Stimulated activated CD4-positive, alpha-beta T cell treated with anti-CD3 and anti-CD28 coated beads, TNF-alpha, amount 100 ng/mL, for 48 hours (primary cell): ENCODE measurements at regions not wholly inside any gene's neighbourhood (a gene's known extent, or its start where the extent isn't known, plus 50 kb on each side); places are given as distances from the start of the nearest gene placed in this dataset.

Experiments
- DNase-seq, 3 donors: peaks; one replicate each; pipeline ENCODE4 v3.0.0-alpha.2; 2020; ENCODE audit warnings: low read depth in 3 of 3

DNA sequence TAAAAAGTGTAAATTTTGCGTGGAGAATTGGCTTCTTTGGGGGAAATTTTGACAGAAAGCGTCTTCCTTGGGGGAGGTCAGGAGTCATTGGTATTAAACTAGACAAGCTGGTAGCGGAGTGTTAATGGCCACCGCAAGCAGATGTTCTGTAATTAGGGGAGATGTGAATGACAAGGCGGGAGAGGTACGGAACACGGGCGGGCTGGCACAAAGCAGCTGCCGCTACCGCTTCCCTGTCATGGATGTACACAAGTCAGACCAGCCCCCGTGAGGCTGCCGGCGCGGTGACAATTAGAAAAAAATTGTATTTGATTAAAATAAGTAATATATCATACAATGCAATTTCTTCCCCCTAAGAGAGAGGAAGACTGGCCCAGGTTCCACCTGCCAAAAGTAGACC, 501.6 kb downstream of the VRK1 start:
- no peak for DNase-seq

DNA sequence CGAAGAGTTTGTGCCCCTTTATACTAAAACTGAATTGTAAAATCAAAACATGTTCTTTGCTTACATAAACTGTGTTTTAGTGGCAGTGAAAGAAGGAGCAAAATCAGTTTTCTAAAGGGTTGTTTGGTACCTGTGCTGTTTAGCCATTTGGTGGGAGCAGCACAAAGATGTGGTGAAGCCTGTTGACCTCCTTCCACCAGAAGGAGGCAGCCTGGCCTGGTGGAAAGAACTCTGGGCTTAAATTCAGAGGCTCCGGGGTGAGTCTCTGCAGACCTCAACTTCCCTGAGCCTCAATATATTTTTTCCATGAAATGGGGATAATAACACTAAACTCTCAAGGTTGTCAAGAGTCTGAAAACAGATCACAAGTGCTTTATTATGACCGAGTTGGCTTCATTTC, 502.5 kb downstream of the VRK1 start:
- DNase-seq = peak in 1 of 3 donors; percentile 7

GRCh38 chr14:97301931-97302559, 504.9 kb downstream of the VRK1 start:
- no peak for DNase-seq

- DNase-seq = peak in 1 of 3 donors; percentile 16
Observed at GRCh38 chr14:97306133-97306759, 509.1 kb downstream of the VRK1 start.

DNA sequence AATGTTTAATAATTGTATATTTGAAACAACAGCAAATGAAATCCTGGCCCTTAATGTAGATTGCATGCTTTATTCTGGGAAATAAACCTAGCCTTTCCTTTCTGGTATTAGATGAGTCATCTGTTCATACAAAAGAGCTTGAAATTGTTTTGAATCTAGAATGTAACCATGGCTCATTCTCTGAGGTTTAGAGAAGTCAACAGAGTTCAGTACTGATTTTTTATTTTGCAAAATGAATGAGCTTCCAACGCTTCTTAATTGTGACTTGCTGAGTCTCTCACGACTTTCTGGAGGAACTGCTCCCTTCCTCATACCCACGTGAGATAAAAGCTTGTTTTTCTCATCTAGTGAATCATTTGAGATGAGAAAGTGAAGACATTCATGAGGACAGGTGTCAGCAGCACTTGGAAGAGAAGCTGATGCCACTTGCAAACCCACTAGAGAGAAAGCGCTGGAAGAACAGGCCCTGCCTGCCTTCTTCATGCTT, 509.6 kb downstream of the VRK1 start:
- peak in 1 of 3 donors; percentile 5 for DNase-seq

- no peak for DNase-seq
Observed at GRCh38 chr14:97311411-97311810, 514.2 kb downstream of the VRK1 start.

DNA sequence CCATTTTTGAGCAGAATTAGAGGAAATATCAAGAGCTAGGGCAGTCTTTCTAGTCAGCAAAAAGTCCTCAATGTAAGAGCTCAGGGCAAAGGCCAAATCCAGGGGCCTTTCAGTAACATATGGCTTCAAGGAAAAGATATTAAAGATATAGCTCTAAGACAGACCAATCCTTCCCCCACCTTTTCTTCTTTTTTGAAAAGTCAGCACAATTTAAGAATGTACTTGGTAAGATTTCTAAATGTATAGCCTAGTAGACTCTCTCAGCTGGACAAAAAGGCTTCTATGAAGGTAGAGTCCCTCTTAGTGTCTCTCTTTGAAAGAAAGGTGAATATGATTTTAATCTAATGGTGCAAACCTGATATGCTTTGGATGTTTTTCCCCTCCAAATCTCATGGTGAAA, 515.7 kb downstream of the VRK1 start:
- no peak for DNase-seq

DNA sequence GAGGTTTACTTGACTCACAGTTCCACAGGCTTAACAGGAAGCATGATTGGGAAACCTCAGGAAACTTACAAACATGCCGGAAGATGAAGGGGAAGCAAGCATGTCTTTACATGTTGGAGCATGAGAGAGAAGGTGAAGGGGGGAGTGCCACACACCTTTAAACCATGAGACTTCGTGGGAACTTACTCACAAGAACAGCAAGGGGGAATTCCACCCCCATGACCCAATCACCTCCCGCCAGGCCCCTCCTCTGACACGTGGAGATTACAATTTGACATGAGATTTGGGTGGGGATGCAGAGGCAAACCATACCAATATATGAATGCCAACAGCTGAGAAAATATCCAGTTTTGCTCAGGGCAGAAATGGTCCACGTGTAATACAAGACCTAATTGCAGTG, 518.6 kb downstream of the VRK1 start:
- DNase-seq = no peak

DNA sequence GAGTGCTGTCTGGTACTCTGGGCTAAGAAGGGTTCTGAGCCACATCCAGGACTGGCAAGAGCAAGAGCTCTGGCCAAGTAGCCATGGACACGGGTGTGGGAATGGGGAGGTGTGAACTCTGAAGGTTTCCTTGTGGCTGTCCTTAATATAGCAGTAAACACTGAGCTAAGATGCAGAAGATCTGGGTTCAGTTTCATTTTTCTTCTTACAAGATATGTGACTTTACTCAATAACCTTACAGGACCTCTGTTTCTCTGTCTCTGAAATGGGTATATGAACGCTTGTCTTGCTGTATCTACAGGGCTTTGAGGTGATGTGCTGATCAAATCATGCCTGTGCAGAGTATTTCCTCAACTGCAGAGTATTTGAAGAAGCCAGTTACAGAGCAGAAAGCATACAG, 521.2 kb downstream of the VRK1 start:
- DNase-seq = no peak

DNA sequence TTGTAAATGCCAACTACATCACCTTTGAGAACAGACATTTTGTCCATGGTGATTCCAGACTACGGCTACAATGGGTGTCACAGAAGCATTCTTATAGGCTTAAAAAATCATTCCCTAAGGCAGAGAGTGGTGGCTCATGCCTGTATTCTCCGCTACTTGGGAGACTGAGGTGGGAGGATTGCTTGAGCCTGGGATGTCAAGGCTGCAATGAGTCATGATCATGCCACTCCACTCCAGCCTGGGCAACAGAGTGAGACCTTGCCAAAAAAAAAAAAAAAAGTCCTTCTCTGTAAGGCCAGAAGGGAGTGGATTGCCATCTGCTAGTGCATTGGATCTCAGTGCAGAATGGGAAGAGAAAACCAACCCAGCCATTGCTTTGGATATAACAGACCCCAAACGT, 522.5 kb downstream of the VRK1 start:
- DNase-seq = no peak

DNA sequence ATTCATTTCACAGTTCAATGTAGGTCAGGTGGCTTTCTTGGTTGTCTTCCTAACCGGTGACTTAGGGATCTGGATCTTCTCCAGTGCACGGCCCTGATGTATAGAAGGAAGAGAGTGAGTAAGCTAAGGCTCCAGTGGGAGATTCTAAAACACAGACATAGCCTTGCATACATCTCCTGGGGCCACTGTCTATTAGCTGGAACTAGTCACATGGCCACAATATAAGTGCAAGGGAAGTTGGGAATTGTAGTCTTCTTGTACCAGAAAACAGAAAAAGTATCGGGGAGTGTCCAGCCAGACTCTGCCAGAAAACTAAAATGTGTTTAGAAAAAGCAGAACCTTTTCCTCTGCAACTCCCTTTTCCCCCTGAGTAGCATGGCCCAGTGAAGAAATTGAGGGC, 531.6 kb downstream of the VRK1 start:
- DNase-seq = no peak

DNA sequence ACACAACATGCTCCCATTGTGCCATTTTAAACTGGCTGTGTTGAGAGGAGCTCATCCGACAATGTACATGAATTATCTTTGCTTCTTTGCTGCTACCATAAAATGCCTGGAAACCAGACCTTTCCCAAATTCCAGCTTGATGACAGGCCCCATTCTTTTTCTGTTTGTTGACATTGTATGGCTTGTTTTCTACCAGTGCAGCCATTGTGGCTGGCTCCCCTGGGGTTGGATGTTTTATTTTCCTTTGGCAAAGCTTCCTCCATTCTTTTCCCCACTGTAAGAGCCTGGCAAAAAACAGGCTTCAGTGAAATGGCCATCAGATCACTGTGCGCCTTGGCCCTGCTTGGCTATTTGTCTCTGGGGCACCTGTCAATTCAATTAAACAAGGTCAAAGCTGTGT, 532.5 kb downstream of the VRK1 start:
- no peak for DNase-seq

GRCh38 chr14:97331058-97331457, 533.9 kb downstream of the VRK1 start:
- DNase-seq = no peak

GRCh38 chr14:97331526-97331925, 534.3 kb downstream of the VRK1 start:
- no peak for DNase-seq

- no peak for DNase-seq
Observed at GRCh38 chr14:97336179-97336578, 539.0 kb downstream of the VRK1 start.

DNA sequence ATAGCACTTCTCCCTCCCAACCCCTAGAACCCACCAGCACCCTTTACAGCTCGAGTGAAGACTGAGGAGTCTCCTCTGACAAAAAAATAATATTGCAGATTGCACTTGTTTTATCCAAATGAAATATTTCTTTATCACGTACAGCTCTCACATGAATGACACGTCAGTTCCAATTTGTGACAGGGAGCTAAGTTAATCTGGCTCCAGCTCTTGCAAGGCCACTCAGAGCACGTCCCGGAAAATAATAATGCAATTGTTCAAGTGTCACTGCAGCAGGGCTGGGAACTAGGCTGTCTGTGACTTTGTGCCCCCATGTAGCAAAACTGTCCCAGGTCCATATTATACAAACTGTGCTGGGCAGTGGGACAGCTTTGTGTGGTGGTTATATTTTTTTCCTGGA, 539.6 kb downstream of the VRK1 start:
- no peak for DNase-seq

- no peak for DNase-seq
Observed at GRCh38 chr14:97337267-97337666, 540.1 kb downstream of the VRK1 start.

GRCh38 chr14:97337670-97338069, 540.5 kb downstream of the VRK1 start:
- no peak for DNase-seq

GRCh38 chr14:97344666-97345065, 547.5 kb downstream of the VRK1 start:
- no peak for DNase-seq

GRCh38 chr14:97346675-97347074, 549.5 kb downstream of the VRK1 start:
- no peak for DNase-seq

- DNase-seq = no peak
Observed at GRCh38 chr14:97349463-97349862, 552.3 kb downstream of the VRK1 start.

DNA sequence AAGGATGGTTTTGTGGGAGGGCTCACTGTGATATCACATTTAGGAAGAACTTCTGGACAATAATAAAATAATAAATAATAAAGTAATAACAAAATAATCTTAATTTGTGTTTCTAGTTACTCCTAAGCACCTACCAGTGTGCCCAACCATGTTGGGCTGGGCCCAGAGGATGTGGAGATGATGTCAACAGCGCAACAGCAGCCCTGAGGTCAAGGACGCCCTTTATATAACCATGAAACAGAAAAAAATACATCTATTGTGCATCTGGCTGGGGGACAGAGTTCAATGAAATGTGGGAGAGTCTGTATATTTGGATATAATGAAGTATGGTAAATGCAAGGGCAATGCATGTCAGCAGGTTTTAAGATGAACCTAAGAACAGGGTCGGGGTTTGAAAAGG, 552.8 kb downstream of the VRK1 start:
- no peak for DNase-seq

GRCh38 chr14:97350415-97350814, 553.2 kb downstream of the VRK1 start:
- DNase-seq = no peak
